Activated CD8-positive, alpha-beta memory T cell treated with anti-CD3 and anti-CD28 coated beads, Interleukin-2, amount 10 ng/mL, durations not matched to agents 7 days and 5 days (primary cell): ENCODE measurements at regions not wholly inside any gene's neighbourhood (a gene's known extent, or its start where the extent isn't known, plus 50 kb on each side); places are given as distances from the start of the nearest gene placed in this dataset.

Source experiments
- ATAC-seq: fragments of 150-1000 bp; cut with Tn5 transposase; one replicate; pipeline ENCODE4 v1.10.0; 2021; ENCODE audit warnings: moderate library complexity
- CTCF ChIA-PET: fragments of 350-600 bp; sonication (Branson Sonifier 250); formaldehyde crosslinking; loops from one replicate; lab custom pipeline; 2021; ENCODE audit warnings: antibody characterized with exemption; lab: Charles Lee
- DNase-seq: peaks from one replicate; pipeline ENCODE4 v3.0.0-alpha.2; 2020
- H3K27ac Mint-ChIP-seq: one replicate; pipeline ENCODE4 v1.8.0; 2021; ENCODE audit warnings: mild to moderate bottlenecking, mixed read lengths
- H3K27me3 Mint-ChIP-seq: one replicate; pipeline ENCODE4 v1.8.0; 2021; ENCODE audit warnings: mixed read lengths
- H3K36me3 Mint-ChIP-seq: one replicate; pipeline ENCODE4 v1.8.0; 2021; ENCODE audit warnings: mild to moderate bottlenecking, mixed read lengths
- H3K4me1 Mint-ChIP-seq: one replicate; pipeline ENCODE4 v1.8.0; 2021; ENCODE audit warnings: mixed read lengths
- H3K4me3 Mint-ChIP-seq: one replicate; pipeline ENCODE4 v1.8.0; 2021; ENCODE audit warnings: mild to moderate bottlenecking, moderate library complexity, mixed read lengths
- H3K9me3 Mint-ChIP-seq: one replicate; pipeline ENCODE4 v1.8.0; 2022; ENCODE audit warnings: low read depth, mixed read lengths

- CTCF ChIA-PET: no interaction called here
- peaks cover 2% of the 10 kb centered on the region for H3K27me3 Mint-ChIP-seq
- no peaks in the 10 kb centered on the region for H3K9me3 Mint-ChIP-seq
- no peaks in the 10 kb centered on the region for H3K4me1 Mint-ChIP-seq
- no peak overlapping the region for H3K4me3 Mint-ChIP-seq
- ATAC-seq: no peak
- H3K36me3 Mint-ChIP-seq: no peaks in the 10 kb centered on the region
- DNase-seq: no peak
- H3K27ac Mint-ChIP-seq: no peak overlapping the region
These were observed 97.2 kb upstream of the DNAH5 start for GRCh38 chr5:14041528-14042192.

GRCh38 chr5:14040542-14040941 is 96.1 kb upstream of the DNAH5 start:
- H3K36me3 Mint-ChIP-seq: no peaks in the 10 kb centered on the region
- H3K4me1 Mint-ChIP-seq: no peaks in the 10 kb centered on the region
- no peak for DNase-seq
- no peak overlapping the region for H3K4me3 Mint-ChIP-seq
- H3K9me3 Mint-ChIP-seq: no peaks in the 10 kb centered on the region
- ATAC-seq: no peak
- H3K27me3 Mint-ChIP-seq: peaks cover 8% of the 10 kb centered on the region
- H3K27ac Mint-ChIP-seq: no peak overlapping the region
- CTCF ChIA-PET: no interaction called here

GRCh38 chr5:14039576-14039975 is 95.1 kb upstream of the DNAH5 start:
- H3K4me1 Mint-ChIP-seq: no peaks in the 10 kb centered on the region
- H3K27me3 Mint-ChIP-seq: peaks cover 11% of the 10 kb centered on the region
- DNase-seq: no peak
- no peak overlapping the region for H3K27ac Mint-ChIP-seq
- no peaks in the 10 kb centered on the region for H3K36me3 Mint-ChIP-seq
- no peak overlapping the region for H3K4me3 Mint-ChIP-seq
- CTCF ChIA-PET: no interaction called here
- H3K9me3 Mint-ChIP-seq: no peaks in the 10 kb centered on the region
- ATAC-seq: no peak

GRCh38 chr5:14039063-14039462 is 94.6 kb upstream of the DNAH5 start:
- ATAC-seq: no peak
- Mint-ChIP-seq H3K9me3 (no peaks in the 10 kb centered on the region), H3K4me3 (no peak overlapping the region), H3K36me3 (no peaks in the 10 kb centered on the region), H3K27ac (no peak overlapping the region), H3K27me3 (peaks cover 11% of the 10 kb centered on the region), H3K4me1 (no peaks in the 10 kb centered on the region)
- CTCF ChIA-PET: no interaction called here
- DNase-seq: no peak

- Mint-ChIP-seq H3K36me3 (no peaks in the 10 kb centered on the region), H3K9me3 (no peaks in the 10 kb centered on the region), H3K27ac (no peak overlapping the region), H3K4me3 (no peak overlapping the region), H3K27me3 (peaks cover 11% of the 10 kb centered on the region), H3K4me1 (no peaks in the 10 kb centered on the region)
- CTCF ChIA-PET: no interaction called here
- ATAC-seq (no peak), DNase-seq (no peak)
These were observed 94.0 kb upstream of the DNAH5 start for GRCh38 chr5:14038341-14038959.

GRCh38 chr5:14036947-14037346 is 92.5 kb upstream of the DNAH5 start:
- H3K9me3 Mint-ChIP-seq: no peaks in the 10 kb centered on the region
- H3K27ac Mint-ChIP-seq: no peak overlapping the region
- no peaks in the 10 kb centered on the region for H3K4me1 Mint-ChIP-seq
- DNase-seq (no peak), ATAC-seq (no peak)
- H3K4me3 Mint-ChIP-seq: no peak overlapping the region
- CTCF ChIA-PET: no interaction called here
- no peaks in the 10 kb centered on the region for H3K36me3 Mint-ChIP-seq
- peaks cover 11% of the 10 kb centered on the region for H3K27me3 Mint-ChIP-seq

- CTCF ChIA-PET: no interaction called here
- DNase-seq: no peak
- no peak for ATAC-seq
- H3K36me3 Mint-ChIP-seq: no peaks in the 10 kb centered on the region
- no peak overlapping the region for H3K27ac Mint-ChIP-seq
- no peaks in the 10 kb centered on the region for H3K9me3 Mint-ChIP-seq
- H3K4me3 Mint-ChIP-seq: no peak overlapping the region
- H3K4me1 Mint-ChIP-seq: no peaks in the 10 kb centered on the region
- H3K27me3 Mint-ChIP-seq: peaks cover 11% of the 10 kb centered on the region
These were observed 92.0 kb upstream of the DNAH5 start for GRCh38 chr5:14036514-14036913.

- peaks cover 11% of the 10 kb centered on the region for H3K27me3 Mint-ChIP-seq
These were observed 91.5 kb upstream of the DNAH5 start for GRCh38 chr5:14035859-14036503.

GRCh38 chr5:14034963-14035362 is 90.5 kb upstream of the DNAH5 start:
- Mint-ChIP-seq H3K4me1 (no peaks in the 10 kb centered on the region), H3K36me3 (no peaks in the 10 kb centered on the region), H3K4me3 (no peak overlapping the region), H3K27ac (no peak overlapping the region), H3K9me3 (no peaks in the 10 kb centered on the region), H3K27me3 (peaks cover 11% of the 10 kb centered on the region)
- CTCF ChIA-PET: no interaction called here
- ATAC-seq (no peak), DNase-seq (no peak)

More at GRCh38 chr5:14035859-14036503, 91.5 kb upstream of the DNAH5 start:
- Mint-ChIP-seq H3K27ac (no peak overlapping the region), H3K4me3 (no peak overlapping the region), H3K36me3 (no peaks in the 10 kb centered on the region), H3K4me1 (no peaks in the 10 kb centered on the region), H3K9me3 (no peaks in the 10 kb centered on the region)
- no peak for DNase-seq
- ATAC-seq: no peak
- CTCF ChIA-PET: no interaction called here

- peaks cover 11% of the 10 kb centered on the region for H3K27me3 Mint-ChIP-seq
- CTCF ChIA-PET: no interaction called here
- H3K27ac Mint-ChIP-seq: no peak overlapping the region
- no peaks in the 10 kb centered on the region for H3K4me1 Mint-ChIP-seq
- no peak overlapping the region for H3K4me3 Mint-ChIP-seq
- no peaks in the 10 kb centered on the region for H3K36me3 Mint-ChIP-seq
- no peak for DNase-seq
- no peaks in the 10 kb centered on the region for H3K9me3 Mint-ChIP-seq
- ATAC-seq: no peak
These were observed 88.4 kb upstream of the DNAH5 start for GRCh38 chr5:14032918-14033317.

GRCh38 chr5:14028938-14029584 is 84.6 kb upstream of the DNAH5 start:
- H3K4me1 Mint-ChIP-seq: no peaks in the 10 kb centered on the region
- CTCF ChIA-PET: no interaction called here

GRCh38 chr5:14028188-14028587 is 83.7 kb upstream of the DNAH5 start:
- ATAC-seq (no peak), DNase-seq (no peak)
- no peaks in the 10 kb centered on the region for H3K36me3 Mint-ChIP-seq
- H3K4me1 Mint-ChIP-seq: no peaks in the 10 kb centered on the region
- H3K27ac Mint-ChIP-seq: no peak overlapping the region
- no peaks in the 10 kb centered on the region for H3K9me3 Mint-ChIP-seq
- CTCF ChIA-PET: no interaction called here
- no peaks in the 10 kb centered on the region for H3K27me3 Mint-ChIP-seq
- H3K4me3 Mint-ChIP-seq: no peak overlapping the region

More at GRCh38 chr5:14028938-14029584, 84.6 kb upstream of the DNAH5 start:
- H3K9me3 Mint-ChIP-seq: no peaks in the 10 kb centered on the region
- ATAC-seq: no peak
- no peaks in the 10 kb centered on the region for H3K36me3 Mint-ChIP-seq
- DNase-seq: no peak
- no peak overlapping the region for H3K4me3 Mint-ChIP-seq
- H3K27ac Mint-ChIP-seq: no peak overlapping the region
- no peaks in the 10 kb centered on the region for H3K27me3 Mint-ChIP-seq

- Mint-ChIP-seq H3K36me3 (no peaks in the 10 kb centered on the region), H3K4me1 (no peaks in the 10 kb centered on the region), H3K9me3 (no peaks in the 10 kb centered on the region), H3K4me3 (no peak overlapping the region), H3K27ac (no peak overlapping the region), H3K27me3 (no peaks in the 10 kb centered on the region)
- DNase-seq (no peak), ATAC-seq (no peak)
- CTCF ChIA-PET: no interaction called here
These were observed 81.2 kb upstream of the DNAH5 start for GRCh38 chr5:14025569-14026286.
